Mucosa of descending colon (tissue), 3 donors: ENCODE measurements at regions not wholly inside any gene's neighbourhood (a gene's known extent, or its start where the extent isn't known, plus 50 kb on each side); places are given as distances from the start of the nearest gene placed in this dataset.

Experiments
- ATAC-seq: fragments of 200-7000 bp; cut with Tn5 transposase; one replicate; pipeline ENCODE4 v1.9.1; 2020; ENCODE audit warnings: mild to moderate bottlenecking, moderate library complexity
- DNase-seq, 3 donors: peaks; one replicate each; pipeline ENCODE4 v3.0.0-alpha.2; 2020
- H3K36me3 ChIP-seq: fragments of 200-600 bp; one replicate; pipeline ENCODE4 v1.8.0; 2021; ENCODE audit warnings: low read depth, mild to moderate bottlenecking
- H3K4me1 ChIP-seq: fragments of 200-600 bp; one replicate; pipeline ENCODE4 v1.8.0; 2021; ENCODE audit warnings: low read depth, mild to moderate bottlenecking
- H3K4me3 ChIP-seq: fragments of 200-600 bp; one replicate; pipeline ENCODE4 v1.8.0; 2021; ENCODE audit warnings: mild to moderate bottlenecking
- H3K9me3 ChIP-seq: fragments of 200-600 bp; one replicate; pipeline ENCODE4 v1.8.0; 2021; ENCODE audit warnings: mild to moderate bottlenecking
- intact Hi-C, 2 donors: fragments of 100-400 bp; cut with DNase I in 1 of 2; cut with micrococcal nuclease in 1 of 2; formaldehyde crosslinking; loops; one replicate each; pipeline versions ENCODE4 v1.11.0 to v1.11.1; 2022; cut with DNase I, micrococcal nuclease
- TF ChIP-seq, protein P1 (sequence below): fragments of 200-600 bp; IDR thresholded peaks from one replicate; pipeline ENCODE4 v1.8.0; 2022; ENCODE audit warnings: antibody characterized with exemption, mild to moderate bottlenecking
- donor health status: DM: no; HTN: no; CAD: no; lungs with moderate emphysema.
- donor health status: DM: no; HTN: no; CAD: no.
- donor health status: DM: no; HTN: yes; CAD: no.

DNA sequence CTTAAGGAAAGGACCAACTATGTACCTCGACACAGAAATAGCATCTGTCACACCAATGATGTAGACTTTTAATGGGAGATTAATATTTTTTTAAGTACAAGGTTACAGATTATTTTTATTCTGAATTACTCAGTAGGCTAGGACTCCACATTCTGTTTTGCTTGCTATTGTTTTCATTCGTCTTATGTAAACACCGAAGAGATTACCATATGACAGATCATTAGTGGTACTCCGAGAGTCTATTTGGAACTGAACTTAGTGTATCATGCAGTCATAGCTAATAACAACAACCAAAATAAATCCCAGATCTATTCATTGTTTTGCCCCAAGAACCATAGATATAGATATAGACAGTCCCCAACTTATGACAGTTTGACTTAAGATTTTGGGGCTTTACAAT, 139.7 kb upstream of the SPRY1 start:
- peaks cover 3% of the 10 kb centered on the region for H3K4me1 ChIP-seq
- DNase-seq (no peak), ATAC-seq (no peak)
- H3K9me3 ChIP-seq = no peaks in the 10 kb centered on the region
- intact Hi-C loops = no loop called here
- TF ChIP-seq, protein P1, sequence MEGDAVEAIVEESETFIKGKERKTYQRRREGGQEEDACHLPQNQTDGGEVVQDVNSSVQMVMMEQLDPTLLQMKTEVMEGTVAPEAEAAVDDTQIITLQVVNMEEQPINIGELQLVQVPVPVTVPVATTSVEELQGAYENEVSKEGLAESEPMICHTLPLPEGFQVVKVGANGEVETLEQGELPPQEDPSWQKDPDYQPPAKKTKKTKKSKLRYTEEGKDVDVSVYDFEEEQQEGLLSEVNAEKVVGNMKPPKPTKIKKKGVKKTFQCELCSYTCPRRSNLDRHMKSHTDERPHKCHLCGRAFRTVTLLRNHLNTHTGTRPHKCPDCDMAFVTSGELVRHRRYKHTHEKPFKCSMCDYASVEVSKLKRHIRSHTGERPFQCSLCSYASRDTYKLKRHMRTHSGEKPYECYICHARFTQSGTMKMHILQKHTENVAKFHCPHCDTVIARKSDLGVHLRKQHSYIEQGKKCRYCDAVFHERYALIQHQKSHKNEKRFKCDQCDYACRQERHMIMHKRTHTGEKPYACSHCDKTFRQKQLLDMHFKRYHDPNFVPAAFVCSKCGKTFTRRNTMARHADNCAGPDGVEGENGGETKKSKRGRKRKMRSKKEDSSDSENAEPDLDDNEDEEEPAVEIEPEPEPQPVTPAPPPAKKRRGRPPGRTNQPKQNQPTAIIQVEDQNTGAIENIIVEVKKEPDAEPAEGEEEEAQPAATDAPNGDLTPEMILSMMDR = no peak
- no peak overlapping the region for H3K4me3 ChIP-seq
- no peaks in the 10 kb centered on the region for H3K36me3 ChIP-seq

DNA sequence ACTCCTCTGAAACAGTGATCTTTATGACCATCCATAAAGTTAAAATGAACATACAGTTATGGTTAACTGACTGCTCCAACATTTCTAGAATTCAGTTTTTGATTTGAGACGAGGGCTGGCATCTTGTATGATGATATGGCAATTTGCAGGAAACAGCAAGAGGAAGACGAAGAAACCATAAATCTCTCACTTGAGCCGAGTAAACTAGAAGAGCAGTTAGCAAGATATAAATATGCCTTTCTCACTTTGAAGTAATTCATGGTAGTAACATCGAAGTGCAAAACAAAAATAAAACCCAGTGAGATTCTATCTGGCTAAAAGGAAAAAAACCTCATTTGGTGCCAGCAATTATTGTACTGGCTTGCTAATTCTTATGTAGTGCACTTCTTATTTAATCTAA, 139.0 kb upstream of the SPRY1 start:
- DNase-seq (no peak), ATAC-seq (peak; percentile 37)
- Histone ChIP-seq H3K9me3 (no peaks in the 10 kb centered on the region), H3K4me3 (no peak overlapping the region), H3K36me3 (no peaks in the 10 kb centered on the region), H3K4me1 (peaks cover 3% of the 10 kb centered on the region)
- TF ChIP-seq, protein P1 = no peak
- intact Hi-C loops = no loop called here

DNA sequence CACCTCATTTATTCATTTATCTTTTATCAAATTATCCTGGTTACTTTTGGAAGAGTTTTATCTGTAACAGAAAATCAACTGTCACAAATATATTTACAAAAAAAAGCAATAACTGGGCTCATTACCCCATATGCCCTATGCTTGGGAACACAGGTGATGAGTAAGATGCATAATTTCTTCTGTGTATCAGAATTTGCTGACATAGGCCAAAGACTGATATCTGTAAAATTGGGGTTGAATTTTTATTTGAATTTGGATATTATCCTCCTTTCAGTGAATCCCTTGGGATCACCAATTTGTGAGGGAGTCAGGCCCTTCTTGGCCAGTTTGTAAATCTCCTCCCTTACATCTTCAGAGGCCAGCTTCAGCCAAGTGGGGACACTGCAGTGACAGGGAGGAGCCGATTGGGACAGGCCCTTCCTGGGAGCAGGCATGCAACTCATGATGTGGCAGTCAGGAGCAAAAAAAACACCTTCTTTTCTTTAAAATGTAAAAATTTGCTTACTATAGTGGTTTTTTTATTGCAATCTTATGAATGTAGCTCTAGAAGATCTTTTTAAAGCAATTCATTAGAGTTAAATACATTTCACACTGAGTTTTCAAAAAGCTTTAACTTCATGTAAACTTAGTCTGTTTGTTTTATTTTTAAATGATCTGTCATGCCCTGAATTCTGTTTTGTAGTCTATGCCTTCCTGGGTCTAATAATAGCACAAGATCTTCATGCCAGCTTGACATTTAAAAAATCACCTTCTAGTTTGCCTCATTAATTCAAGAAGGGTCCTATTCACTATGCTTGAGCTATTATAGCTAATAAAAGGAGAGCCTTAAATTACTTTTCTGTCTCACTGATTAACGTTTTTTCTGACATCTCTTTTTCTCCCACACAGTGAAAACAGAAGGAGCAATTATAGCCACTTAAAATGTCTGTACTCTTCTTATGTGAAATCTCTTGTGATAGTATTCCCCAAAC, 136.6 kb upstream of the SPRY1 start:
- peaks cover 3% of the 10 kb centered on the region for H3K4me1 ChIP-seq
- H3K4me3 ChIP-seq = no peak overlapping the region
- no peaks in the 10 kb centered on the region for H3K9me3 ChIP-seq
- DNase-seq (no peak), ATAC-seq (no peak)
- TF ChIP-seq, protein P1 = no peak
- no peaks in the 10 kb centered on the region for H3K36me3 ChIP-seq
- intact Hi-C loops = no loop called here

DNA sequence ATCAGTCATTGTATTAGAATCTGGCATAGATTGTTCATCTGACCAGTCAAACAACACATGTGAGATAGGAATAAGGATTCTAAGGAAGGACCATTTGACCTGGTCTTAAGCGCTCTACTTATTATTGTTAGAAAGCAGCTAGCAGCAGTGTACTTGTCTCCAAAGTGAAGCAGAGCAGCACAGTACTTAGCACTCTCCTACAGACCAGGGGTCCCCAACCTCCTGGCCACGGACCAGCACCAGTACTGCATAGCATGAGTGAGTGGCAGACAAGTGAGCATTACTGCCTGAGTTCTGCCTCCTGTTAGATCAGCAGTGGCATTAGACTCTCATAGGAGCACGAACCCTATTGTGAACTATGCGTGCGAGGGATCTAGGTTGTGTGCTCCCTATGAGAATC, 135.9 kb upstream of the SPRY1 start:
- ATAC-seq = no peak
- H3K4me3 ChIP-seq = no peak overlapping the region
- no peak for DNase-seq
- H3K36me3 ChIP-seq = no peaks in the 10 kb centered on the region
- no peaks in the 10 kb centered on the region for H3K9me3 ChIP-seq
- TF ChIP-seq, protein P1 = no peak
- intact Hi-C loops = no loop called here
- H3K4me1 ChIP-seq = peaks cover 3% of the 10 kb centered on the region

DNA sequence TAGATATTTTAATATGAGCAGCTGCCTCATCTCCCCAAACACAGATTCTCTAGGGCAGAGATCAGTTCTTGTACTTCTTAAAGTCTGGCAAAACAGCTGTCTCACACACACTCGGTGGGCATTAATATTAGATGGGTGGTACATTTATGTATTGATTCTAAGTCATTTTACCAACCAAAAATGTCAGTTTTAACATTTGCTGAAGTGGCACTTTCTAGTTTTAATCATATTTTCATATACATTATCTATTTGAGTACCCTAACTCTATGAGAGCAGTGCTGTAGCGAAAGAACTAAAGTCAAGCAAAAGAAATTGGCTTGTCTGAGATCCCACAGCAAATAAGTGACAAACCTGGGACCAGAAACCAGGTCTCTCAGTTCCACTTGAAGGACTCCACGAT, 134.5 kb upstream of the SPRY1 start:
- Histone ChIP-seq H3K4me1 (peaks cover 3% of the 10 kb centered on the region), H3K4me3 (no peak overlapping the region), H3K9me3 (no peaks in the 10 kb centered on the region), H3K36me3 (no peaks in the 10 kb centered on the region)
- DNase-seq = no peak
- intact Hi-C loops = no loop called here
- TF ChIP-seq, protein P1 = no peak
- no peak for ATAC-seq
